GM21423 (cell line): ENCODE measurements at regions not wholly inside any gene's neighbourhood (a gene's known extent, or its start where the extent isn't known, plus 50 kb on each side); places are given as distances from the start of the nearest gene placed in this dataset.
"Not testable (repeated sequence)": the region's sequence is repeated elsewhere in the genome, so short reads cannot be mapped to it uniquely, and the experiment has no call there.

Source experiments
- ATAC-seq: cut with Tn5 transposase; IDR thresholded peaks from one replicate; pipeline ENCODE4 v1.9.1; 2021; ENCODE audit warnings: mild to moderate bottlenecking, moderate library complexity; ENCODE audit not compliant: unreplicated experiment

DNA sequence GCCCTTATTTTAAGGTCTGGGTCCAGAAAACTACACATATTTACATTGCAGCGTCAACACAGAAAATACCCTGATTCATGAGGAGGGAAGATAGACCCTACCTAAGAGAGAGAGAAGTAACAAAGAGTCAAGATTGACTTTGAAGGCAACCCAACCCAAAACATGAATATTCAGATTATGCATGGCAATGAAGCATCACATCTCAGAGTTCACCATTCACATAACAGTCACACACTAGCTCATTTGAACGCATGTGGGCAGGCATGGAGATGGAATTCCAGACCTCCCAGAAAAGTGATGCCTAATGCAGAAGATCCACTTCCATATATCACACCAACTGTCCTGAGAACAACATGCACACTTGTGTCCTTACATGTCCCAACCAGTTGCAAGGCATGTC, 190.1 kb upstream of the ITGA1 start:
- no peak for ATAC-seq

DNA sequence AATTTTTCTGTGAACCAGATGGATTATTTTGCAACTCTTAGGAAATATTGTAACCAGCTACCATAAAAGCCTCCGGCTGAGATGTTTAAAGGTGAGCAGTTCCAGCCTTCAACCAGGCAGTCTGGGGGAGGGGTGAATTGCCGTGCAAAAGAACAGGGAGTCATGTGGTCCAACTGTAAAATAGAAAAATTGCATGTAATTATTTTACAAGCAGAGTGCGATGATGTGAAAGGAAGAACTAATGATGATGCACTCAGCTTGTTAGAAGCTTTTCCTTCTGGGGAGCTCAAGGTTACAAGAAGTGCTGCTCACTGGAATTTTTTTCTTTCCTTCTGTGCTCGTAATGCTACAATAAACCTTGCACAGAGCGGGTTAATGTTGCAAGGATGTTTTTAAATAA, 188.7 kb upstream of the ITGA1 start:
- no peak for ATAC-seq

DNA sequence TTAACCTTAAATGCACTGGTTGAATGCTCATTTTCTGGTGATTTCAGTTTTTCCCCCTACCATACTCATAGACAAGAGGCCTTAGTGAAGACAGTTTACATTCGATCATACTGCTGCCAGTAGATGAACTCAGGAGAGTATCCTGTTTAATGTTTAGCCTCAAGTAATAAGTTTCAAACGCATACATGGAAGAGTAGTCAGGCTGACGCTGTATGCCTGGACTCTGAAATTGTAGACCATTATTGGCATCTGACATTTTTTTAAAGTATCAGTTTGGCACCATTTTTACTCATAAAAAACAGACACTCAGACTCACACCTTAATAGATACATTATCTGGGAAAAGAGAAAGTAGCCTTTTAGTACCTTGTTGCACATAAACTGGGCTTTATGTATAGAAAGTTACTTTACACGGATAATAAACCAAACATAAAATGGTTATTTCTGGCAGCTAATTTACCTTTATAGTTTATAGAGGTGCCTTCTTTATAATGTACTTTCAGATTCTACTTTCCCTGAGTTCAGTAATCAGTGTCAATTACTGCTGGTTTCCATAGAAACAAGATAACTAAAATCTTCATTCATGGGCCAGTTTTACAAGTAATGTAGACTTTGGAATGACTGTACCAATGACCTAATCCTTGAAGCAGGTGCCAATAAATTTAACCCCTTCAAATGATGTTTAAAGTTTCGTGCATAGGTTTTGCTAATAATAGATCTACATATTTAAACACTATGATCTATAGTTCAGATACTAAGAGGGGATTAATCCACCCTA, 183.8 kb upstream of the ITGA1 start:
- no peak for ATAC-seq

GRCh38 chr5:52605317-52606313, 182.1 kb upstream of the ITGA1 start:
- no peak for ATAC-seq

DNA sequence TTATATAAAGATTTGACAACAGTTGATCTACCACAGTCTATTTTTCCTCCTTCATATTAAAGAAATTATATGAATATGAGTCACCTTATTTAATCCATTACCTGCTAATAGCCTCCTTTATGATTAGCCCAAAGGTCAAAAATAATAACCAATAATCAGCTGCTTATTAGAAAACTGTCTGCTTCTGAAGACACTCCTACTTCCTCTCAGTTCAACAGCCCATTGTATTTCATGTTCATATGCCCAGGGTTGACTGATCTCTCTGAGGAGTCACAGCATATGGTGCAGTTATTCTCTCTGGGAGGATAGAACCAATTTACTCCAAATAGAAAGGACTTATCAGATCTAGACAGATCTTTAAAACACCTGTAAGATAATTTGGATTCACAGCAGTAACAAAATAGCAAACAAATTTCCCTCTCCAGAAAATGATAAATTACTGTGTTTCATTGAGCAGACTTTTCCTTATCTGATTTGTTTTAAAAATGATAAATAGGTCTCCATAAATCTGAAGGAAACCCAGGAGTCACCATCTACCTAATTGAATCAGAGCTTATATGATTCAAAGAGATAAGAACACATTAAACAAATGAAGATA, 180.4 kb upstream of the ITGA1 start:
- ATAC-seq, result no peak

DNA sequence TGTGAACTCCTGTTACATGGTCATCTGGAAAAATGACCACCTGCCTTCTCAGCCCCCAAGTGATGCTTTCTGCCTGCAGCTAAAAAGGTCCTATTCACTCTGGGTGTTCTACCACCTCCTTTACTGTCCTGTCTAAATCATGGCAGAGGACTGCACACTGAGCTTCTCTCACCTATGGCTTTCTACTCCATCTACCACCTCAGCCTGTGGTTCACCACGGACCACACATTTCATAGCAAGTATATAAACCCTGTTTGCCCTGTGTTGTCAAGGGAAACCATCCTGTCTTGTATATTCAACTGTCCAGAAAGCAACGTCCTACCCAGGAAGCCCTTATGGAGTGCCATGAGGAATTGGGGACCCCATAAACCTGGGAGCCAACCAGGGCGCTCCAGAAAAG, 167.4 kb upstream of the ITGA1 start:
- no peak for ATAC-seq

GRCh38 chr5:52623291-52623690, 164.4 kb upstream of the ITGA1 start:
- no peak for ATAC-seq

- no peak for ATAC-seq
These were observed 163.4 kb upstream of the ITGA1 start for GRCh38 chr5:52624291-52624690.

DNA sequence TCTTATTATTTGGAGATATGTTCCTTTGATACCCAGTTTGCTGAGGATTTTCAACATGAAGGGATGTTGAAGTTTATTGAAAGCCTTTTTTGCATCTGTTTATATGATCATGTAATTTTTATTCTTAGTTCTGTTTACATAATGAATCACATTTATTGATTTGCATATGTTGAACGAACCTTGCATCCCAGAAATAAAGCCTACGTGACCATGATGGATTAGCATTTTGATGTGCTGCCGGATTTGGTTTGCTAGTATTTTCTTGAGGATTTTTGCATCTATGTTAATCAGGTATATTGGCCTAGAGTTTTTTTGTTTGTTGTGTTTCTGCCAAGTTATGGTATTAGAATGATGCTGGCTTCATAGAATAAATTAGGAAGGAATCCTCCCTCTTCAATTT, 161.4 kb upstream of the ITGA1 start:
- no peak for ATAC-seq

- ATAC-seq, result no peak
These were observed 160.0 kb upstream of the ITGA1 start for GRCh38 chr5:52627740-52628139.

DNA sequence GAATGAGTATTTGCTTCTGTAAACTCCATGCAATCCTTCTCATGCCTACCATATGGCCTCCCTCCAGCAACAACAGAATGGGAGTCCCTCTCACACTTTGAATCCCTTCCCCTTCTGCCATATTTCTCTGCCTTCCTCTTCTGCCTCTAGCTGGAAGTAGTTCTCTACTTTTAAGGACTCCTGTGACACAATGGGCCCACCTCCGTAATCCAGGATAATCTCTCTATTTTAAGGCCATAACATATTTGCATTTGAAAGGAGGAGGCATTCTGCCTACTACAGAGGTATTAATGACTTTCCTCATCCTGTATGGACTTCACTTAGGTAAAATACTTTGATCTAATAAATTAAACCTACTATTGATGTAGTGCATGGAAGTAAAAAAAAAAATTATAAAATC, 155.4 kb upstream of the ITGA1 start:
- no peak for ATAC-seq

DNA sequence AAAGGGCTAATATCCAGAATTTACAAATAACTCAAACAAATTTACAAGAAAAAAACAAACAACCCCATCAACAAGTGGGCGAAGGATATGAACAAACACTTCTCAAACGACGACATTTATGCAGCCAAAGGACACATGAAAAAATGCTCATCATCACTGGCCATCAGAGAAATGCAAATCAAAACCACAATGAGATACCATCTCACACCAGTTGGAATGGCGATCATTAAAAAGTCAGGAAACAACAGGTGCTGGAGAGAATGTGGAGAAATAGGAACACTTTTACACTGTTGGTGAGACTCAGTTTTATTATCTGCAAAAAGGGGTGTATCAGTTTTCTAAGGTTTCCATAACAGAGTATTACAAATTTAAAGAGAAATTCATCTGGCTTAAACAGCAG, 153.5 kb upstream of the ITGA1 start:
- not testable (repeated sequence) for ATAC-seq

GRCh38 chr5:52638732-52639131, 149.0 kb upstream of the ITGA1 start:
- no peak for ATAC-seq

- ATAC-seq, result no peak
These were observed 139.0 kb upstream of the ITGA1 start for GRCh38 chr5:52648726-52649125.

GRCh38 chr5:52655163-52655562, 132.6 kb upstream of the ITGA1 start:
- no peak for ATAC-seq

DNA sequence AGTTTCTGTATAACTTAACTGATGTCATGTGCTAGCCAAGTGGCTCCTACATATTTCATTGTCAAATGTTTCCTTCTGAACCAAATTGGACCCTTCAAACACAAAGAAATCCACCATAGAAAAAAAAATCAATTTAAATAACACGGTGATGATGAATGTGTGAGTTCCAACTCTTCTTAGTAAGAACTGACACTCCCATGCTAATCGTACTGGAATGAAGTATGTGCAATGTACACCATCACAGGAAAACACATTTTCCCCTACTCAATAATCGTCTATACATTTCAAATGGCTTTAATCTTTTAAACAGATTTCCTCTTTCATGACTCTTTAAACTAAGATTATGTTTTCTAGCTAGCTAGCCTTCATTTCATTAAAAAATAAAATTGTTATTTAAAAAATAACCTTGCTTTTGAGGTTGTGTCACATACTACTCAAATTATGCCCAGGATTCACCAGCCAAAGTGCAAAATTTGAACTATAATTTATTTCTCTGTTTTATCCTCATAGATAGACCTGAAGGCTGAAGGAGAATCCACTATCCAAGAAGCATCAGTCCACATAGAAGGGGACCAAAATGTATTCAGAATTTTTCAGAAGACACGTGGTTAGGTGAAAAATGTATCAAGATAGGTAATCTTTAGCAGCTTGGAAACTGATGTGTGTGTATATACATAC, 131.0 kb upstream of the ITGA1 start:
- ATAC-seq, result no peak

DNA sequence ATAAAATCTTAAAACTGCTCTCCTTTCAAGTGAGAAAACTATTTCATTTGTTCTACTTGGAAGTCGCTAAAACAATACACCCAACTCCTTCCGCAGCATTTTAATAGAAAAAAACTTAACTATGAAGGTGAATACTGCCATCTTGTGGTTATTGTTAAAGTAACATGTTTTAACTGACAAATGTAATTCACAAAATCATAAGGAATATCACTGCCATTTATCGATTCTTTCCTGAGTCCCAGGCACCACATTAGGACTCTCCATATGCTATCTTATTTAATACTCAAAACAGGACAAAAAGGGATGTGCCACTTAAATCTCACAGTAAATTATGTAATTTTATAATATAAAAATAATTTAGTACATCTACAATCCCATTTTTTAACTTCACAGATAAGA, 130.5 kb upstream of the ITGA1 start:
- peak; percentile 55 for ATAC-seq

GRCh38 chr5:52658246-52658645, 129.5 kb upstream of the ITGA1 start:
- ATAC-seq, result no peak

- ATAC-seq, result no peak
These were observed 127.1 kb upstream of the ITGA1 start for GRCh38 chr5:52660621-52661020.

- ATAC-seq, result no peak
These were observed 125.7 kb upstream of the ITGA1 start for GRCh38 chr5:52661903-52662595.
